Astrocyte (in vitro differentiated cells and primary cell): ENCODE measurements at regions not wholly inside any gene's neighbourhood (a gene's known extent, or its start where the extent isn't known, plus 50 kb on each side); places are given as distances from the start of the nearest gene placed in this dataset.

Experiments used
- EZH2 ChIP-seq: IDR thresholded peaks from 2 replicates; pipeline ENCODE4 v1.6.1; 2012; ENCODE audit warnings: mild to moderate bottlenecking, low read length, inconsistent platforms; ENCODE audit not compliant: insufficient read depth
- TF ChIP-seq, protein P1 (sequence below): IDR thresholded peaks from 2 replicates; pipeline ENCODE4 v1.5.1; 2011; ENCODE audit warnings: low read depth, mild to moderate bottlenecking, inconsistent platforms, low read length, moderate library complexity; ENCODE audit not compliant: insufficient read depth

DNA sequence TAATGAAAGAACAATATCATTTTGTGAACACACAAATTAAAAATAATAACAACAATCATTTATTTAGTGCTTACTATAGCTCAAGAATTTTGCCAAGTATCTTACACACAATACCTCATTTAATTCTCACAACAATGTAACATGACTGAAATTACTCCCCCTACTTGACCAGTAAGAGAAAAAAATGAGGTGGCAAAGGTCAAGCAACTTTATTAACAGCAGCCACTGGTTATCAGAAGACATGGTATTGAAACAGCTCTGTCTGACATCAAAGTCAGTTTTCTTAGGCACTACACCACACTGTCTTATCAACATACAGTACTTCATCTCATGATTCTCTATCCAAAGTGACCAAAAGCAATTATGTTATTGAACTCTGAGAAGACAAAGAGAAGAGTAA lies 389.4 kb downstream of the ZEB2 start:
- TF ChIP-seq, protein P1, sequence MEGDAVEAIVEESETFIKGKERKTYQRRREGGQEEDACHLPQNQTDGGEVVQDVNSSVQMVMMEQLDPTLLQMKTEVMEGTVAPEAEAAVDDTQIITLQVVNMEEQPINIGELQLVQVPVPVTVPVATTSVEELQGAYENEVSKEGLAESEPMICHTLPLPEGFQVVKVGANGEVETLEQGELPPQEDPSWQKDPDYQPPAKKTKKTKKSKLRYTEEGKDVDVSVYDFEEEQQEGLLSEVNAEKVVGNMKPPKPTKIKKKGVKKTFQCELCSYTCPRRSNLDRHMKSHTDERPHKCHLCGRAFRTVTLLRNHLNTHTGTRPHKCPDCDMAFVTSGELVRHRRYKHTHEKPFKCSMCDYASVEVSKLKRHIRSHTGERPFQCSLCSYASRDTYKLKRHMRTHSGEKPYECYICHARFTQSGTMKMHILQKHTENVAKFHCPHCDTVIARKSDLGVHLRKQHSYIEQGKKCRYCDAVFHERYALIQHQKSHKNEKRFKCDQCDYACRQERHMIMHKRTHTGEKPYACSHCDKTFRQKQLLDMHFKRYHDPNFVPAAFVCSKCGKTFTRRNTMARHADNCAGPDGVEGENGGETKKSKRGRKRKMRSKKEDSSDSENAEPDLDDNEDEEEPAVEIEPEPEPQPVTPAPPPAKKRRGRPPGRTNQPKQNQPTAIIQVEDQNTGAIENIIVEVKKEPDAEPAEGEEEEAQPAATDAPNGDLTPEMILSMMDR: no peak
- no peak for TF ChIP-seq EZH2
